Stimulated activated CD4-positive, alpha-beta T cell treated with anti-CD3 and anti-CD28 coated beads, Interleukin-1b, Interleukin-23, amount 100 ng/mL, for 1 hour (primary cell): ENCODE measurements at regions not wholly inside any gene's neighbourhood (a gene's known extent, or its start where the extent isn't known, plus 50 kb on each side); places are given as distances from the start of the nearest gene placed in this dataset.

ENCODE experiments used
- DNase-seq, 2 donors: peaks; one replicate each; pipeline ENCODE4 v3.0.0-alpha.2; 2020; ENCODE audit warnings: low read depth in 2 of 2

GRCh38 chr1:239538239-239538988 lies 152.0 kb downstream of the CHRM3 start:
- DNase-seq: no peak

GRCh38 chr1:239539051-239539450 lies 152.7 kb downstream of the CHRM3 start:
- no peak for DNase-seq

- no peak for DNase-seq
These were observed 153.4 kb downstream of the CHRM3 start for GRCh38 chr1:239539812-239540211.

DNA sequence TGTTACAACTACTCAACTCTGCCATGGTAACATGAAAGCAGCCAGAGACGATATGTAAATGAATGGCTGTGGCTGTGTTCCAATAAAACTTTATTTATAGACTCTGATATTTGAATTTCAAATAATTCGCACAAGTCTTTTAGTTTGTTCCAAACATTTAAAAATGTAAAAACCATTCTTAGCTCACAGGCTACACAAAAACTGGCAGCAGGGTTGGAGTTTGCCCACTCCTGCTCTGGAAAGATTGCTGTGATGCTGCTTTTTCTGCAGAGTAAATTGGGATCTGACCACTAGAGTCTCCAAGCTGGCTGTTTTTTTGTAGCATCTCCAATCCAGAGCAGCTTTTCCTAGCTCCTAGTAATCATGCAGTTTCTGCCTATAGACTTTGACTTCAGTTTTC lies 157.5 kb downstream of the CHRM3 start:
- no peak for DNase-seq

GRCh38 chr1:239545466-239545865 lies 159.1 kb downstream of the CHRM3 start:
- no peak for DNase-seq

GRCh38 chr1:239547987-239548386 lies 161.6 kb downstream of the CHRM3 start:
- DNase-seq: no peak

DNA sequence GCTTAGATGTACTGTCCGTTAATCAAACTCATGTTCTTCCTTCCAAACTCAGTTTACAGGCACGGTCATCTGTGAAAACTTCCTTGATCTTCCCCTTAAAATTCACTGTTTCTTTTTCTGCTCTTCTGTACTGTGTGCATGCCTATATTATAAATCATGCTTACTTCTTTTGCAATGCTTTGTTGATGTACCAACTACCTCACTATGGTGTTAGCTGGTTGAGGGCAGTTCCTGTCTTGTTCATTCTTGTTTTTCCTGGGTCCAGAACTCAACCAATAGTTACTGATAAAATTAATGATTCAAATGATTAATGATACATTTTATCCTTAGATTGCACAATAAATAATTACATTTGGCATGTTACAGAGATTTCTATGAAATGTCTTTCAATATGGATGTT lies 163.8 kb downstream of the CHRM3 start:
- no peak for DNase-seq

GRCh38 chr1:239555350-239555749 lies 169.0 kb downstream of the CHRM3 start:
- no peak for DNase-seq

- DNase-seq: no peak
These were observed 172.2 kb downstream of the CHRM3 start for GRCh38 chr1:239558559-239558958.

DNA sequence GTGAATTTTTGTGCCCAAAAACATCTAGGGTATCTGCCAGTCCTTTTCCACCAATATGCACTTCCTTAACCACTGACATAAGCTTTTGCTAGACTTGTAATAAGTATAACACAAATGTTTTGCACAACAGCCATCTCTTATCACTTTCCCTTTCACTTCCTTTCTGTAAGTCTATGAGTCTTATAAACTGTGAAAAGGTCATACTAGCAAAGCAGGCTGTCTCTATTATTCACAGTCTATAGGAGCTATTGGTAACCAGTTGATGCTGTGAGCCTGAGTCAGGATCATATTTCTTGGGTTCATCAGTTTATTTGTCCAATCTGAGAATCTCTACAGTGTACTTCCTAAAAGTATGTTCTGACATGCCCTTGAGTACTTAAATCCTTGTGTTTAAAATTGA lies 172.6 kb downstream of the CHRM3 start:
- no peak for DNase-seq

DNA sequence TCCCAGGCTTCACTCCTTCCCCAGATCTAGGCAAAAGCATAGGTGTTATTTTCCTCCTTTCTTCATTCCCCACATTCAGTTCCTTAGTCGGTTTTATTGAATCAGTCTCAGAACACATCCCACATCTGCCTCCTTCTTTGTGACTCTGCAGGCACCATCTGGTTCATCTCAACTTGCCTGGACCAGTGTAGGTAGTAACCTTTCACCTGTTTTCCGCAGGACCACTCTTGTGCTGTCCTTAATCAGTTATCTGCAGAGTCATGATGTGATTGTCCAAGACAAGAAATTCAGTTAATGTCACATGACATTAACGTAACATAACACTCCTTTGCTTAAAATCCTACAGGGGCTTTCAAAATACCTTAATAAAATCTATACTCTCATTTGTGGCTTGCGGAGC lies 174.6 kb downstream of the CHRM3 start:
- no peak for DNase-seq

GRCh38 chr1:239562095-239562494 lies 175.7 kb downstream of the CHRM3 start:
- DNase-seq: no peak

DNA sequence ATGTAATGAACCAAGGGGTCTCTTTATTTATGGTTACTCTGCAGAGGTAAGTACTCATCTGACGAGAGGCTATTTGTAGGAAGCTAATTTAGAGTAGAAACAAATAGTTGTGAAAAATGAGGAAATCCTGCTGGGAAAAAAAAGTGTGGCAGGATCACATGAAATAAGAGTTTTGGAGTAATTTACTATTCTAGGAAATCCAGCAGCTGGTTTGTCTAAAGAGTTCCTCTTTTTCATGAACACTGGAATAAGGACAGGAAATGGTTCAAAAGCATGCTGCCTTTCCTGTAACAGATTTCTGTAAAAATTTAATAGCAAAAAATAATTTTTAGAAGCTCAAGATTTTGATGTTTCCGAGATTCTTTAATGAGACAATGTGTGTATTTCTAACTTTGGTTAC lies 177.3 kb downstream of the CHRM3 start:
- DNase-seq: no peak

- DNase-seq: no peak
These were observed 179.7 kb downstream of the CHRM3 start for GRCh38 chr1:239566074-239566473.

- DNase-seq: no peak
These were observed 184.5 kb downstream of the CHRM3 start for GRCh38 chr1:239570878-239571277.

DNA sequence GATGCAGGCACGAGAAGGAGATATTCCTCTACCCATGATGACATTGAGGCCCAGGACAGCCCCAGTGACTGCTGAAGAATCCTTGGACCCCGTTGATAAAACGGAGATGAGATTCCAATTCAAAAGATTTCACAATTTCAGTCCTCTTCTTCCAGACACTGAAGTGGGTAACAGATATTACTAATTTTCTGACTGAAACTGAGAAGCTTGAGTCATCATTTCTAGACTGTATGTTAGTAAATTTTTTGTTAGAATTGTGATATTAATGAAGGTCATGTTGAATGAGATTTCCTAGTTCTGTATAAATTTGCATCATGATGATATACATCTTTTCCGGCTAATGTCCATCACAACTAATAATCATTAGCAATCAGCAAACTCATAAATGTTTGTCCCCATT lies 185.8 kb downstream of the CHRM3 start:
- no peak for DNase-seq

DNA sequence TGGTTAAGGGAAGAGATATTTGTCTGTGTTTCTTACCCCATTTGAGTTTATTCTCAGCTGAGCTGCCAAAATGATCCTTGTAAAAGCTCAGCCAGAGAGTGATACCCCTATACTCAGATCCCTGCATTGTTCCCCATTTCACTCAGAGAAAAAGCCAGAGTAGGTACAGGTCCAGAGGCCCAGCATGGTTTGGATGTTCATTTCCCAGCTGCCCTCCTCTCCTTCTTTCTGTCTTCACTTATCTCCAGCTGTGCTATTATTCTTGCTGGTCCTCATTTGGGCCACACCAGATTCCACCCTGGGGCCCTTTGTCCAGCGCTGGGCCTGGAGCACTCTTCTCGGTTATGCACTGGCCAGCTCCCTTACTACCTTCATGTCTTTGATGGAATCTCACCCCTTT lies 187.7 kb downstream of the CHRM3 start:
- DNase-seq: no peak

GRCh38 chr1:239575113-239575512 lies 188.7 kb downstream of the CHRM3 start:
- DNase-seq: no peak

DNA sequence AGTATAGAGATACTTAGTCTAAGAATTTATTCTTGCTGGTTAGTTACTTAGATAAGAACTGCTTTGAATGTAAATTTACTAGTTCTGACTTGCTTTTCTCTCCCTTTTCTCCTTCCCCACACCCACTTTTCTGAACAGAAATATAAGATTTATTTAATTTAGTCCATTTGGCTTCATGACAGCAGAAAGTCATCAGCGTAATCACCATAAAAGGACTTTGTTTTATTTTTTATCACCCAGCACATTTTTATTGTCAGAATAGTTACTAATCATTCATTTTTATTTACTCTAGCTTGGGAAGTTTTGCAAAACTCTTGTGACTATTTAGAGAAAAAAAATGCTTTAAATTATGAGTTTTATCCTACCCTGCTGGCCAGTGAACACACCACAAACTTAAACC lies 197.2 kb downstream of the CHRM3 start:
- DNase-seq: no peak

DNA sequence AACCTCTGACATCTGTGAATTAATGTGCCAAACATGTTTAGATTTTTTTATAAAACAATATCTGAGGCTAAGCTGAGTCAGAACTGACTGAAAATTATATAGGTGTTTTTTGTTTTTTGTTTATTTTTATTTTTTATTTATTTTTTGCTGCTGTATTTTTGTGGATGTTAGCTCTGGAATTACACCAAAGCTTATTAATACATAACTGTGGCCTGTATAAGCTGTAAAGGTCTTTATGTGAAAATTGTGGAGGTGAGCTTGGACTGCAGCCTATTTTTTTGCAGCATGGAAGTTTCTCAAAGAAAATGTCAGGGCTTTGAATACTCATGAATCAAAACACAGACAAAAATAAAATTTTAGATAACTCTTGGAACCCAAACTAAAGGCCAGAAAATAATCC lies 199.8 kb downstream of the CHRM3 start:
- DNase-seq: no peak

DNA sequence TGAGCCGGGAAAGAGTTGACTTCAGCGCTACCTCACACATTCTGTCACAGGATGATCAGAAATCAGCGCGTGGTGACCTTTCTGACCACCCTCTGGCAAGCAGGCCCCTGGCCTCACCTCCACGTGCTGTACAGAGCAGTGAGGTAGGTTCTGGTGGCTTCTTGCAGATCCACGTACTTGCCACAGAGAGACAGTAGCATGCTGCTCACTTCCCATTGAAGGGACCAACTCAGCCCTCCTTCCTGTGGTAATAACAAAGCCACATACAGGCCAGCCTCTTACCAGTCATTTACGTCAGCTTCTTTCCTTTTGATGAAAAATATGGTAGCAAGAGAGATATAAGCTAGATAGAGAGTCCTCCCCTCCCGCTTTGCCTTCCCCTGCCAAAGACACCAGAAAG lies 200.7 kb downstream of the CHRM3 start:
- DNase-seq: no peak

DNA sequence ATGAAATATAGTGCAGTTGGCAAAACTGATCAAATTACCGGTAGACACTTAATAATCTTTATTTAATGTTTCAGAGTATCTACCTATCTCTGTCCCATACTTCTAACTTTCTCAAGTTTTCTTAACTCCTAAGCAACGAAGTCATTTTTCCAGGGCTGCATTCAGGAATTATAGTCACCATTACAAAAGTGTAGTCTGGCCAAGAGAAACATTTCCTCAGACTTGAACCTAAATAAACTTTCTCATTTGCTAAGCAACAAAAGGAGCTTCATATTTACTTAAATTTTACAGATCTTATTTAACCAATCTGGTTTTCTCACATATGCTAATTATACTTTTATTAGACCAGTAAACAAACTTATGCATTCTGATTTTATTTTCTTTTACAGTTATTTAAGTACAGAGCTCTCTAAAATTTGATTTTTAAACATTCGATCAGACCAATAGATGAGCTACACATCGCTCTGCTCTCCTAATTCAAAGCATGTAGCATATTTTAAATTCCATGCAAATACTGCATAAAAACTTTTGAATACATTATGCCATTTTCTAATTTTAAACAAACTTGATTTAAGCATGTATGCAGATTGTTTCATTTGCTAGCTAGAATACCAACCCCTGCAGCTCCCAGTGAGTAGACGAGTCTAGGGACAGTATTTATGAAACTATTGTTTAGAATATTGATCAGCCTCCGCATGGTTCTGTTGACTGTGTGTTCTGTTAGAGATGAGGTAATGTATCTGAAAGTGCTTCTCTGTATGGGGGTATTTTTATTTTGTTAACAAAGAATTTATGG lies 201.4 kb downstream of the CHRM3 start:
- no peak for DNase-seq

GRCh38 chr1:239590556-239590955 lies 204.2 kb downstream of the CHRM3 start:
- DNase-seq: no peak
